Nucleus accumbens (tissue), 56 donors: ENCODE measurements at regions not wholly inside any gene's neighbourhood (a gene's known extent, or its start where the extent isn't known, plus 50 kb on each side); places are given as distances from the start of the nearest gene placed in this dataset.
"Not testable (repeated sequence)": the region's sequence is repeated elsewhere in the genome, so short reads cannot be mapped to it uniquely, and the experiment has no call there.

Experiments
- DNase-seq, 56 donors: peaks; one replicate each; lab custom pipeline; 2025; lab: John Stamatoyannopoulos, UW

DNA sequence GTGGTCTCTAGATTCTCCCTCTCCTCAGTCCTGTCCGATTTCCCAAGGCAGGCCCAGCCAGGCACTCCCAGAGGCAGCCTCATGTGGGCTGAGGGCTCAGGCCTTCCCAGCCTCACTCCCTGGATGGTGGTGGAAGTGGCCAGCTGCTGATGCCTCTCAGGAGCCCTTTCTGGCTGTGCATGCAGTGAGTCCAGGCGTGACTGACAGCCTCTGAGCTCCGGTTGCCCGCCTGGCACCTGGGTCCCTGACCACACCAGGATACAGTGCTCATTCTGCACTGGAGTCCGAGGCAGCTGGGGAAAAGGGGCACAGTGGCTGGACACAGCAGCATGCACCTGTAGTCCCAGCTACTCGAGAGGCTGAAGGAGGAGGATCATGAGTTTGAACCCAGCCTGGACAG, 132.6 kb downstream of the CUL2 start:
- DNase-seq = no peak

DNA sequence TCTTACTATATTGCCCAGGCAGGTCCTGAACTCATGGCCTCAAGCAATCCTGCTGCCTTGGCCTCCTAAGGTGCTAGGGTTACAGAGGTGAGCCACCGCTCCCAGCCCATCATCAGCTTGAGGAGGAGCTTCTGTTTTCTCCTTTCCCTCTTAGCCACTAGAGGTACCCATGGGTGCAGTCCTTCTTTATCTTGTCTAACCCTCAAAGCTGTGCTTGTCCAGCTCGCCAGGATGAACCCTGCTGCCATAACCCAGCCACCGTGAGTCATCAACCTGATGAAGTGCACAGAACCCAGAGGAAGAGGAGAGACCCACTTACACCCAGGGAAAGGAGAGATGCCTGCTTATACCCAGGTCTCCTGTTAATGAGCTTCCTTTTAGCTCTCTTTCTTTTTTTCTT, 133.4 kb downstream of the CUL2 start:
- DNase-seq = no peak

DNA sequence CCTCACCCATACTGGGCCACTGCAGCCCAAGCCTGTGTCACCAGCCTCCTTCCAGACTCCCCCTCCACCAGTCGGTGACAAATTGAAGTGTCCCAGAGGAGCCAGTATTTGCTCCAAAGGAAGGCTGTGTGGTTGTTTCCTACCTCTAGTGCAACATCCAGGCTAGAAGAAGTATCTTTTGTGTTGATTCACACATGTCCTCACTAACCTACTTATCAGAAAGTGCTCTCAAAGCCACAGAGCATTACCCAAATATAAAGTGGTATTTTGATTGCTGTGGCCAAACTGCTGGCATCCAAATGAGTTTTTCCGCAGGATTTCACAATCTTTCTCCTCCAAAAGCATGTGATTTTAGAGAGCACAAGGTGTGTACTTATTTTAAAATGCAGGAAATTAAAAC, 134.8 kb downstream of the CUL2 start:
- DNase-seq = no peak

DNA sequence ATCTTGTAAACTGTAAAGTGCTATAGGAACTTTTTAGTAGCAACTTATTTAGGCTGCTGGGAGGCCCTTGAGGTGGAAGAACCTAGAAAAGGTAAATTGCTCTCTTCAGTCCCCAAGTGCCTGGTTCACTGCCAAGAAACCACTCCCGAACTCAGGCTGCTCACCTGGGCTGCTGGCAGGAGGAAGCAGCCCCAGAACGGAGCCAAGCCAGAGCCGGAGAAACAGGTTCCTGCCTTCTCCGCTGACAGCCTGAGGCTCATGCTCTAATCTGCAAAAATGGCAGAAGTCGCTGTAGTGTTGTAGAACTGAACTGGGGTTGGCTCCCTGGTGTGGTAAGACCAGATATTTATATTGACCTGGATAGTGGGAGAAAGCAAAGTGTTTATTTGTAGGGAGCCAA, 136.0 kb downstream of the CUL2 start:
- DNase-seq = no peak

DNA sequence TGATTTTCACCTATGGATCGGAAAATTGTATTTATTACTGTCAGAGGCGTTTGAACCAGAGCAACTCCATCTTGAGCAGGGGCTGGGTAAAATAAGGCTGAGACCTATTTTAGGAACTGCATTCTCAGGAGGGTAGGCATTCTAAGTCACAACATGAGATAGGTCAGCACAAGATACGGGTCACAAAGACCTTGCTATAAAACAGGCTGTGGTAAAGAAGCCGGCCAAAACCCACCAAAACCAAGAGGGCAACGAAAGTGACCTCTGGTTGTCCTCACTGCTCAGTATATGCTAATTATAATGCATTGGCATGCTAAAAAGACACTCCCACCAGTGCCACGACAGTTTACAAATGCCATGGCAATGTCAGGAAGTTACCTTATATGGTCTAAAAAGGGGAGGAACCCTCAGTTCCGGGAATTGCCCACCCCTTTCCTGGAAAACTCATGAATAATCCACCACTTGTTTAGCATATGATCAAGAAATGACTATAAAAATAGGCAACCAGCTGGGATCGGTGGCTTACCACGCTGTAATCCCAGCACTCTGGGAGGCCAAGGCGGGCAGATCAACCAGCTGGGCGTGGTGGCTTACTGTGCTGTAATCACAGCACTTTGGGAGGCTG, 136.3 kb upstream of the PARD3 start:
- not testable (repeated sequence) for DNase-seq

DNA sequence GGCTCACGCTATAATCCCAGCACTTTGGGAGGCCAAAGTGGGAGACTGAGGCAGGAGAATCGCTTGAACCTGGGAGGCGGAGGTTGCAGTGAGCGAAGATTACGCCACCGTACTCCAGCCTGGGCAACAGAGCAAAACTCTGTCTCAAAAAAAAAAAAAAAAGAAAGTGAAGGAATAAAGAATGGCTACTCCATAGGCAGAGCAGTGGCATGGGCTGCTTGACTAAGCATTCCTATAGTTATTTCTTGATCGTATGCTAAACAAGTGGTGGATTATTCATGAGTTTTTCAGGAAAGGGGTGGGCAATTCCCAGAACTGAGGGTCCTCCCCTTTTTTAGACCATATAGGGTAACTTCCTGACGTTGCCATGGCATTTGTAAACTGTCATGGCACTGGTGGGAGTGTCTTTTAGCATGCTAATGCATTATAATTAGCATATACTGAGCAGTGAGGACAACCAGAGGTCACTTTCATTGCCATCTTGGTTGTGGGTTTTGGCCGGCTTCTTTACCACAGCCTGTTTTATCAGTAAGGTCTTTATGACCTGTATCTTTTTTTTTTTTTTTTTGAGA, 130.9 kb upstream of the PARD3 start:
- not testable (repeated sequence) for DNase-seq

DNA sequence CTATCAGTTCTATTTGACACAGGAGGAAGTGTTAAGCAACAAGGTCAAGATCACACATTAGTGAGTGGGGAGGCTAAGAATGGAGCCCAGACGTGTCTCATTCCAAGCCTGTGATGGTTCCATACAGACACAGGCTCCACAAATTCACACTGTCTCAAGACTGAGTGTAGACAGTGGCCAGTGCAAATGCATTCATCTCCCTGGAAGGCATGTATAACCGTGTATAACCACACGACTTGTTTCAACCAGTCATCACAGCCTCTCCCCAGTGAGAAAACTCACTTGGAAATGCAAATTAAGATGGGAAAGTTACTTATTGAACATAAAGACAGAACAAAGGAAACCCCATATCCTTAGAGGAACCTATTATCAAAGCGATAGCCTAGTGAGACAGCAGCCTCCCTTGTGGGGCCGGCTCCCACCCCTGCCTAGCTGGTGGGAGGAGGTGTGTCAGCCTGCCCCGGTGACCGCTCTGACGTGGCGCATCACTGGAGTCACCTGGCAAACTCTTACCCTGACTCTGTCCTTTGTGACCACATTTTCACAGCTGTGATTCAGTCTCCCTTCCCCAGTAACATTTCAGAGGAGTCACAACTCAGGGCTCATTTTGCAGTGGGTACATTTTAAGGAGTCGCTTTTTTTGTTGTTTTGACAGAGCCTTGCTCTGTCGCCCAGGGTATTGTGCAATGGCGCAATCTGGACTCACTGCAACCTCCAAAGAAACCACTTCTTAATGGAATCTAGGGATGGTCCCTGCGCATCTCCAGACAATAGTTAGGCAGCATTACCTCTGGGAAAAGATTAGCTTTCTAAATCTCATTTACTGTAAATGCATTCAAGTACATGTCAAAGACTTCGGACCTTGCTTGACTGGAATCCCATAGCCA, 126.6 kb upstream of the PARD3 start:
- DNase-seq = no peak

DNA sequence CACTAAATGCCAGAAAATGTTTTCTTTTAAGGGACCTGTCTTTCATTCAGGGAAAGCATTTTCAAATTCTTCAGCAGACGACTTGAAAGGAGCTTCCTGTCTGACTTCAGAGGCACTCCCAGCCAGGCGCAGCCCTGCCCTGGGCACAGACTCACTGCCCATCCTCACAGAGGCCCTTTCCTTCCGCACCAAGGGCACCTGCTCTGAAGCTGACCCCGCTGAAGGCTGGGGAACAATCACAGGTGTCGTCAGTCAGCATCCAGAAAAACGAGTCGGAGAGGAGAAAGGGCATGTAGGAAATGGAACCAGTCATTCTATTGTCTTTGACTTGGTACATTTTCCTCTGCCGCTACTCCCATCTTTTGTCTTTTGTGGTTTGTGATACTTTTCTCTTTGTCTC, 125.3 kb upstream of the PARD3 start:
- DNase-seq = no peak

DNA sequence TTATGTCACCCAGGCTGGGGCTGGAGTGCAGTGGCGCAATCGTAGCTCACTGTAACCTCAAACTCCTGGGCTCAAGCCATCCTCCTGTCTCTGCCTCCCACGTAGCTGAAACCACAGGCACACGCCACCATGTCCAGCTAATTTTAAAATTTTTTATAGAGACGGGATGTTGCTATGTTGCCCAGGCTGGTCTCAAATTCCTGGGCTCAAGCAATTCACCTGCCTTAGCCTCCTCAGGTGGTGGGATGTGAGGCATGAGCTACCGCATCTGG, 123.2 kb upstream of the PARD3 start:
- DNase-seq = no peak

DNA sequence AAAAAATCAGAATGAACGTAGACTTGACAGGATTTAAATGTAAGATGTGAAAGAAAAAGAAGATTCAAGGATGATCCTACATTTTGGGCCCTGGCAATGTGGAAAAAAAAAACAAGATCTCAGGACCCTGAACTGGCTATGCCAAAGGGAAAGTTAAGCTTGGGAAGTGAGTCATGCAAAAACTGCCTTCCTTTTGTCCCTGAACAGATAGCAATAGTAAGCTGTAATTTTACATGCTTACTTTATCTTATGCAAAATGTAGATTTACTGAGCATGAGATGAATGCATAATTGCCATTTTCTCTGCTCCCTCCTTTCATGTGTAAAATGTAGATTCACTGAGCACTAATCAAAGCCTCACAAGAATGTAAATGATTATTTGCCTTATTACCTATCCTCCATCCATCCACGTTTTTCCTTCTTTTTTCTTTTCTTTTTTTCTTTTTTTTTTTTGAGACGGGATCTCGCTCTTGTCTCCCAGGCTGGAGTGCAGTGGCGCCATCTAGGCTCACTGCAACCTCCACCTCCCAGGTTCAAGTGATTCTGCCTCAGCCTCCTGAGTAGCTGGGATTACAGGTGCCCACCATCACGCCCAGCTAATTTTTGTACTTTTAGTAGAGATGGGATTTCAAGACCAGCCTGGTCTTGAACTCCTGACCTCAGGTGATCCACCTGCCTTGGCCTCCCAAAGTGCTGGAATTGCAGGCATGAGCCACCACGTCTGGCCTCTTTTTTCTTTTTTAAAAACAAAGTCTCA, 122.7 kb upstream of the PARD3 start:
- DNase-seq = not testable (repeated sequence)

DNA sequence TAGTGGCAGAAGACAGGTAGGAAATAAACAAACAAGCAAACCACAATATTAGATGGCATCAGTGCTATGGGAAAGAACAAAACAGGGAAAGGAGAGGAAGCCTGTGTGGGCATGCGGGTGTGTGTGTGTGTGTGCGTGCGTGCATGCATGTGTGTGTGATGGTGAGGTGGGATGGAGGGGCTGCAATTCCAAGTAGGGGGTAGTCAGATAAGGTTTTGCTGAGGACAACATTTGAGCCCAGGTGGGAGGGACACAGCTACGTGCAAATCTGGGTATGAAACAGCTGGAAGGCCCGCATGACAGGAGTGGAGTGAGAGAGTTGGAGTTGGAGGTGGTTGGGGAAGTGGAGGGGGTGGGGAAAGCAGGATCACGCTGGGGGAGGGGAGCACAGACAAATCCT, 121.0 kb upstream of the PARD3 start:
- DNase-seq = no peak

DNA sequence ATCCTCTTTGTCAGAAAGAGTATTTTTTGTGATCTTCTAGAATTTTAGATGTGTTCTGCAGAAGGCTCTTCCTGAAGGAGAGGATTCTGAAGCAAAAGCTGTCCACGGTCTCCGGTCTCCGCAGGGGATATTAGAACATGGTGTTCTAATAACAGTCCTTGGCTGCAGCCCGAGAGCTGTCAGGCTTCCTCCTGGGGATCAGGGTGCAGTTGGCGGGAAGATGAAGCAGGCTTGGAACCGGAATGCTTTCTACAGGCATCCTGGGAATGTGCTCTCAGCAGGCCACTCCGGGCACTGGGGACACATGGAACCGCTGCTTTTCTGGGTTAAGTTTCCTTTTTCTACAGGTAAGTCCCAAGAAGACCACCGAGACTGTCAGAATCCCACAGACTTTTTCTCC, 118.6 kb upstream of the PARD3 start:
- DNase-seq = peak in 8 of 56 donors; percentile 1 to 26 (median 4)

DNA sequence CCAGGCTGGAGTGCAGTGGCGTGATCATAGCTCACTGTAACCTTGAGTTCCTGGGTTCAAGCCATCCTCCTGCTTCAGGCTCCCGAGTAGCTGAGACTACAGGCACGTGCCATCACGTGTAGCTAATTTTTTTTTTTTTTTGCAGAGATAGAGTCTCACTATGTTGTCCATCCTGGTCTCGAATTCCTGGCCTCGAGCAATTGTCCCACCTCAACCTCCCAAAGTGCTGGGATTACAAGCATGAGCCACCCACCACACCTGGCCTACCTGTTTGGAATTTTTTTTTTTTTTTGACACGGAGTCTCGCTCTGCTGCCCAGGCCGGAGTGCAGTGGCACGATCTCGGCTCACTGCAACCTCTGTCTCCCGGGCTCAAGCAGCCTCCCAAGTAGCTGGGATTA, 117.1 kb upstream of the PARD3 start:
- DNase-seq = no peak

DNA sequence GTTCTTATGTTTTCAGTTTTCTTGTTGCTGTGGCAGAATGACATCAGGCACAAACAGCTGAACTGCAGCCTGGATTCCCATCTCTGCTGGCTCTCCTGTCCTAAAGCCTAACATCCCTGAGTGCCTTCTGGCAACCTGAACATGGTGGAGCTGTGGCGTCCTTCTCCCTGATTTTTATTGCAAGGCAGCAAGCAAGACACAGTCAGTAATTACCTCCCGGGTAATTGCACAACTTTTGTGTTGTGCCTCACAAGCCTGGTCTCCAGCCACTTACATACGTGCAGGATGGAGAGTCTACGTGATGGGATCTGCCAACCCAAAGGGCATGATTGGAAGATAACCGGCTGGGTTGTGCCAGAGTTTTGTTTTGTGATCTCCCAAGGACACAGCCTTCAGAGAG, 116.1 kb upstream of the PARD3 start:
- DNase-seq = no peak

DNA sequence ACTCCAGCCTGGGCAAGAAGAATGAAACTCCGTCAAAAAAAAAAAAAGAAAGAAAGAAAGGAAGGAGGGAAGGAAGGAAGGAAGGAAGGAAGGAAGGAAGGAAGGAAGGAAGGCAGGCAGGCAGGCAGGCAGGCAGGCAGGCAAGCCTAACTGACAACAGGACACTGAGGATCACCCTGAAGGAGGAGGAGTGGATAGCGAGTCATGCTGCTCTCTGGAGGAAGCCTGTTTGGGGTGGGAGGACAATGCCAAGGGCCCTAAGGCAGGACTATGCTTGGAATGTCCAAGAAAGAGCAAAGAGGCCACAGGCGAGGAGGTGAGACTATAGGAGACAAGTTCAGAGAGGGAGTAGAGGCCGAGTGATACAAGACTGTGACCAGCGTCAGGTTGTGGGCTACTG, 107.0 kb upstream of the PARD3 start:
- no peak for DNase-seq

DNA sequence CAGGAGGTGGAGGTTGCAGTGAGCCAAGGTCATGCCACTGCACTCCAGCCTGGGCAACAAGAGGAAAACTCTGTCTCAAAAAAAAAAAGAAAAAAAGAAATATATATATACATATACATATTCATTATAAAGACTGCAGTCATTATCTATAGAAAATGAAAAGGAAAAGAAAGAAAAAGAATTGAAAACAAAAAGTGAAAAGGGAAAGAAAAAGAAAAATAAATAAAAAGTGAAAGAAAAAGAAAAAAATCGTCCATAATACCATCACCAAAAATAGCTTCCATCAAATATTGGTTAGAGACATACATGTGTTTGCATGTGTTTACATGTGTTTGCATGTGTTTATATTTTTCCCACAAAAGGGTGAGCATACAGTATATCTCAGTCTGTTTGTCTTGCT, 105.5 kb upstream of the PARD3 start:
- no peak for DNase-seq

DNA sequence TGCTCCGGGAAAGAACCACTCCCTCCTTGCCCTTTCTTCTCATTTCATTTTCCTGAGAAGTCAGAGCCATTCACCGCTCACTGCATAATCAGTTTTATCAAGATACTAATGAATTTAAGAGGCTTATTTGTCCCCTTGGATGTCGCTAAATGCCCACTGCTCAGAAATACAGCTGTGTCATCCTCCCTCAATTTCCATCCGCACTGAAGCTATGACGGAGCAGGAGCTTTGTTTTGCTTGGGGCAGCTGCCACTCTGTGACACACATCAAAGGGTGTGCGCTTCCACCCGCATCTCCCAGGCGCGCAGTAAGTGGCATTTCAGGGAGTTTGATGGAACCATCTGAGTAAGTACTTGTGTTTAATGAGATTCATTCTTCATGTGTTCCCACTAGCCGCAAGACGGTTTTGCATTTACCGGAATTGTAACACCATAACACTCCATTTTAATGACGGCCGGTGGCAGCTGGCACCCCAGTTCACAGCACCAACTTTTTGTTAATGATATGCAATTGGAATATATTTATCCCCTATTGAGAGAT, 103.8 kb upstream of the PARD3 start:
- DNase-seq = peak in 8 of 56 donors; percentile 2 to 27 (median 6)

DNA sequence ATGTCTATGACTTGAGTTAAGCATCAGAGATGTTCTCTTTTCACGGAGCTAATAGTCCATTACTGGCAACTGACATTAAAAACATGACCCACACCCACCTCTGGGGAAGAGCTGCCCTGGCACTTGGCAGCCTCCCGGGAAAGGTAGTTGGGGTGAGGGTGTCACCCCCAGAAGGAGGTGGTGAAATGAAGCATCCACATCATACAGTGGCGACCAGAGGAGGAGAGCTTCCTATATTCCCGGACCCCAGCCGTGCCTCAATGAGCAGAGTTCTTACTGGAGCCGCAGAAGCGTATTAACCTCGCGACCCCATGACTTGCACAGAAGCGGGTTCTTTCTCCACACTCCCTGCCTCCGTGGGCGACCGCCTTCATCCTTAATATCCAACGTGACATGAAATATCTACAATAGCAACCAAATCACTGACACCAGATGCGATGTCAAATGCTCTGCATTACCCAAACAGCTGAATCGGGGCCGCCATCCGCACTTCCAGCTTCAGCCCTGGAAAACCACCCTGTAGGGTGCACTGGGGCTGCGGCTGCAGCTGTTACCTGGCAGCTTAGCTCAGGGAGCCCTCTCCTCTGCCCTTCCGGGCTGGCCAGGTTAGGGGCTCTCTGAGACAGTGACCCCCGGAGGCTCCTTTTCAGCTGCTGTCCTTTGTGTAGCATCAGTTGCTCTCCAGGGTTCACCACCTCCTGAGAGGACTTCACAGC, 103.1 kb upstream of the PARD3 start:
- DNase-seq = no peak

DNA sequence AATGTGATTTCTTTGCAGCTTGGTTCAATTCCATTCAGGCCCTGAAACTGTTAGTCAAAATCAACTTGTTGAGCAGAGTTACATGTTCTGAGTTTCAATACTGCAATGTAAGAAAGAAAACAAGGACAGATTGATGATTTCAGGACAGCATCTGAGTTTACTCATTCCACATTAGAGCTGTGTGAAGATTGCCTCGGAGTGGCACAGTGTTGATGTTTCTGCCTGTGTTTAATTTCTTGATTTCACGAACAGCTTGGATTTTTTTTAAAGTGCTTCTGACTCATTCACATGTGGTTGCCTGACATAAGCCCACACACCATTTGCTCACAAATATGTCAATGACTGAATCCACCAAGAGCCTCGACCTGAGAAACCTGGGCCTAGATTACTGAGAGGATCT, 101.2 kb upstream of the PARD3 start:
- peak in 14 of 56 donors; percentile 4 to 54 (median 26) for DNase-seq

DNA sequence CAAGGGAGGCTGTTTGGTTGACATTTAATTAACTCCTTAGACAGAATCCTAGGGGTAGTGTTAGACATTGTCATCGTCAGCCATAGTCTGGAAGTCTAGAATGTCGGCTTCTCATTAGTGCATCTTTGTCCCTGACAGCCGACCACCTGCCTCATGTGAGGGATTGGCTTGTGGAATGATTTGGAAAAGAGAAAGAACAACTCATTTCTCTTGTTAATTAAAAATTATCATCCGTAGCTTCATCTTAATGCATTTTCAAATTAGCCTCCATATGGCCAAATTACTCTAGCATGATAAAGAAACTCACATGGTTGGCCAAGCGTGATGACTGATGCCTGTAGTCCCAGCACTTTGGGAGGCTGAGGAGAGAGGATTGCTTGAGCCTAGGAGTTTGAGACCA, 97.7 kb upstream of the PARD3 start:
- DNase-seq = no peak
